Effector memory CD8-positive, alpha-beta T cell (primary cell): ENCODE measurements at regions not wholly inside any gene's neighbourhood (a gene's known extent, or its start where the extent isn't known, plus 50 kb on each side); places are given as distances from the start of the nearest gene placed in this dataset.
A peak's percentile ranks its signal among the peaks of the same experiment; 100 is the strongest.
"Not testable (repeated sequence)": the region's sequence is repeated elsewhere in the genome, so short reads cannot be mapped to it uniquely, and the experiment has no call there.

Source experiments
- ATAC-seq: fragments of 150-1000 bp; cut with Tn5 transposase; replicated peaks from 2 replicates; pipeline ENCODE4 v1.10.0; 2021; ENCODE audit warnings: mild to moderate bottlenecking, moderate library complexity
- DNase-seq, 3 experiments: peaks; one replicate each; pipeline ENCODE4 v3.0.0; 2021
- H3K27ac Mint-ChIP-seq, 2 donors: one replicate each; pipeline ENCODE4 v1.8.0; 2022; ENCODE audit warnings: mild to moderate bottlenecking in 2 of 2, mixed read lengths in 2 of 2, moderate library complexity in 2 of 2
- H3K27me3 Mint-ChIP-seq, 2 donors: one replicate each; pipeline ENCODE4 v1.8.0; 2022; ENCODE audit warnings: mixed read lengths in 2 of 2
- H3K36me3 Mint-ChIP-seq: one replicate; pipeline ENCODE4 v1.8.0; 2022; ENCODE audit warnings: mild to moderate bottlenecking, moderate library complexity, mixed read lengths; ENCODE audit not compliant: insufficient read depth
- H3K4me1 Mint-ChIP-seq, 2 donors: one replicate each; pipeline ENCODE4 v1.8.0; 2022; ENCODE audit warnings: low read depth in 2 of 2, mixed read lengths in 2 of 2
- H3K4me3 Mint-ChIP-seq, 2 donors: one replicate each; pipeline ENCODE4 v1.8.0; 2022; ENCODE audit warnings: mild to moderate bottlenecking in 2 of 2, mixed read lengths in 2 of 2, moderate library complexity in 2 of 2
- H3K9me3 Mint-ChIP-seq, 2 donors: one replicate each; pipeline ENCODE4 v1.8.0; 2022; ENCODE audit warnings: mixed read lengths in 2 of 2

- no peak for ATAC-seq
- H3K9me3 Mint-ChIP-seq, result no peaks in the 10 kb centered on the region
Measured at GRCh38 chr7:112540839-112541577, 60.2 kb downstream of the LSMEM1 start.

GRCh38 chr7:112546723-112547513 is 66.1 kb downstream of the LSMEM1 start:
- H3K9me3 Mint-ChIP-seq, result no peaks in the 10 kb centered on the region
- H3K27ac Mint-ChIP-seq, result no peak overlapping the region
- DNase-seq (no peak), ATAC-seq (no peak)
- H3K36me3 Mint-ChIP-seq, result no peaks in the 10 kb centered on the region
- H3K4me3 Mint-ChIP-seq, result no peak overlapping the region
- H3K27me3 Mint-ChIP-seq, result peaks cover 24 to 37% of the 10 kb centered on the region in 2 donors
- H3K4me1 Mint-ChIP-seq, result no peaks in the 10 kb centered on the region

More at GRCh38 chr7:112540839-112541577, 60.2 kb downstream of the LSMEM1 start:
- H3K27me3 Mint-ChIP-seq, result peaks cover 26 to 33% of the 10 kb centered on the region in 2 donors
- H3K4me1 Mint-ChIP-seq, result no peaks in the 10 kb centered on the region
- no peak overlapping the region for H3K4me3 Mint-ChIP-seq
- no peaks in the 10 kb centered on the region for H3K36me3 Mint-ChIP-seq
- no peak for DNase-seq
- H3K27ac Mint-ChIP-seq, result no peak overlapping the region

- Mint-ChIP-seq H3K4me1 (no peaks in the 10 kb centered on the region), H3K27me3 (peaks cover 24 to 37% of the 10 kb centered on the region in 2 donors), H3K27ac (no peak overlapping the region), H3K4me3 (no peak overlapping the region), H3K9me3 (no peaks in the 10 kb centered on the region), H3K36me3 (no peaks in the 10 kb centered on the region)
- DNase-seq (no peak), ATAC-seq (no peak)
Measured at GRCh38 chr7:112547916-112548315, 67.1 kb downstream of the LSMEM1 start.

DNA sequence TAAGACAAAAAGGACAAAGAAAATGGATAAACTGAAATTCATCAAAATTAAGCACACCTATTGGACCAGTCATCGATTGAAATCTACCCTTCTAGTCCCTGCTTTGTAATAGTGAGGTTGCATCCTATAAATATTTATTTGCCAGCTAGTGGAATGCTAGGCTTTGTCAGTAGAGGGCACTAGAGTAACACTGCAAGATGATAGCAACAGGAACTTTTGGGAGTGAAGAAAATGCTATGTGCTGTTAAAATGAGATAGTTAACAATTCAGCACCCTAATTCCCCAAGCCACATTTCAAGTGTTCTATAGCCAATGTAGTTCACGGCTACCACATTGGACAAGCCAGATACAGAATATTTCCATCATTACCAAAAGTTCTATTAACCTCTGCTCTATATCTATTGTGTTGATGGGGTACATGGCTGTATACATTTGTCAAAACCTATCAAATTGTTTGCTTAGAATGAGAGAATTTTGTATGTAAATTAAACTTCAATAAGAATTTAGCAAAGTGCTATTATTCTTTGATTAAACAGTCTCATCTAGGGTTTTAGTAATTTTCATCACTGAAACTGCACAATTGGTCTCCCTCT is 69.8 kb downstream of the LSMEM1 start:
- H3K4me1 Mint-ChIP-seq, result no peaks in the 10 kb centered on the region
- no peaks in the 10 kb centered on the region for H3K9me3 Mint-ChIP-seq
- H3K27ac Mint-ChIP-seq, result no peak overlapping the region
- H3K36me3 Mint-ChIP-seq, result no peaks in the 10 kb centered on the region
- no peak overlapping the region for H3K4me3 Mint-ChIP-seq
- peaks cover 12 to 24% of the 10 kb centered on the region in 2 donors for H3K27me3 Mint-ChIP-seq
- DNase-seq, result peak; percentile 14 to 40 (median 29)
- ATAC-seq, result peak; percentile 52

DNA sequence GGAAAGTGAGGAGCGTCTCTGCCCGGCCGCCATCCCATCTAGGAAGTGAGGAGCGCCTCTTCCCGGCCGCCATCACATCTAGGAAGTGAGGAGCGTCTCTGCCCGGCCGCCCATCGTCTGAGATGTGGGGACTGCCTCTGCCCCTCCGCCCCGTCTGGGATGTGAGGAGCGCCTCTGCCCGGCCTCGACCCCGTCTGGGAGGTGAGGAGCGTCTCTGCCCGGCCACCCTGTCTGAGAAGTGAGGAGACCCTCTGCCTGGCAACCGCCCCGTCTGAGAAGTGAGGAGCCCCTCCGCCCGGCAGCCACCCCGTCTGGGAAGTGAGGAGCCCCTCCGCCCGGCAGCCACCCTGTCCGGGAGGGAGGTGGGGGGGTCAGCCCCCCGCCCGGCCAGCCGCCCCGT is 70.7 kb downstream of the LSMEM1 start:
- not testable (repeated sequence) for ATAC-seq, H3K9me3 Mint-ChIP-seq, H3K4me1 Mint-ChIP-seq, H3K36me3 Mint-ChIP-seq, H3K4me3 Mint-ChIP-seq, DNase-seq, H3K27ac Mint-ChIP-seq
- H3K27me3 Mint-ChIP-seq, result peaks cover 6 to 14% of the 10 kb centered on the region in 2 donors

- no peaks in the 10 kb centered on the region for H3K9me3 Mint-ChIP-seq
- H3K4me3 Mint-ChIP-seq, result no peak overlapping the region
- DNase-seq, result no peak
- ATAC-seq, result no peak
- no peak overlapping the region for H3K27ac Mint-ChIP-seq
- H3K4me1 Mint-ChIP-seq, result peaks cover 5 to 6% of the 10 kb centered on the region in 2 donors
- H3K27me3 Mint-ChIP-seq, result peaks cover under 1 to 2% of the 10 kb centered on the region in 2 donors
- no peaks in the 10 kb centered on the region for H3K36me3 Mint-ChIP-seq
Measured at GRCh38 chr7:112554591-112554990, 73.8 kb downstream of the LSMEM1 start.

GRCh38 chr7:112556633-112557032 is 75.8 kb downstream of the LSMEM1 start:
- DNase-seq, result no peak
- Mint-ChIP-seq H3K36me3 (no peaks in the 10 kb centered on the region), H3K4me1 (peaks cover 5 to 6% of the 10 kb centered on the region in 2 donors), H3K9me3 (no peaks in the 10 kb centered on the region), H3K4me3 (no peak overlapping the region), H3K27me3 (peaks cover 7 to 20% of the 10 kb centered on the region in 2 donors), H3K27ac (peak overlapping the region in 1 of 2 donors; percentile 39)
- peak; percentile 35 for ATAC-seq

DNA sequence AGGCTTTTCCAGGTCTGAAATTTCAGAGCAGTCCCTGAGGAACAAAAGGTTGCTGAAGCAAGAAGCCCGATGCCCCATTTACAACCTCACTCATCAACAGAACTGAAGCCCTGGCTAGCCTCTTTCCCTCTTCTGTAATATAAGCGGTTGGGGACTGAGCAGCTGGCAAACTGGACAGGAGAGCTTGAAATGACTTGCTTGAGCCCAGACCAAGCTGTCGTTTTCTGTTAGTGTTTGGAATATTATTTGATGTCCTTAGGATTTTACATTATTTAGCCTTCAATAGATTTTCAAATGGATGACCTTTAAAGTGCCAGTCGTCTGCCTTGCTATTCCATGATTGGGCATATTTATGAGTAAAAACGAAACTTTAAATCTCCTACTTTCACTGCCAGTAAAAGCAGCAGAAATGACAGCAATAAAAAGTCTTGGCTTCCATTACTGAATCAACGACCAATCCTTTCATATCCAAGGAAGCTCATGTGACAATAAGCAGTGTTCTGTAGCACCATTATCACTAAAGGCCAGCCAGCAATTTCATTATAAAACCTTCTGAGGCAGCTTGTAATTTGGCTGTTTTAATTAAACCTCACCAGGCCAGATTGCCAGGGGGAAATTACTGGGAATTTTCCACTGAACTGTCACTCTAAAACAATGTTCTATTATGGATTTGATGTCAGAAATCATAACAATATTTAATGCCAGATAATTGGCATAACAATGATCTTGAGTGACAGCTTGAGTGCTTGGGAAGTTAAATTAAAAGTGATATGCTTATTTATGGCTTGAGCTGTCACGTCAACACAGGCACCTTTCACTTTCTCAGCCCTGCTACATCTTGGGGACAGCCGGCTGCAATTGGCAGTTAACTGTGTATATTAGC is 85.9 kb downstream of the LSMEM1 start:
- ATAC-seq (no peak), DNase-seq (no peak)
- Mint-ChIP-seq H3K9me3 (no peaks in the 10 kb centered on the region), H3K4me1 (no peaks in the 10 kb centered on the region), H3K36me3 (no peaks in the 10 kb centered on the region), H3K27me3 (peaks cover 7 to 15% of the 10 kb centered on the region in 2 donors), H3K27ac (no peak overlapping the region), H3K4me3 (no peak overlapping the region)

DNA sequence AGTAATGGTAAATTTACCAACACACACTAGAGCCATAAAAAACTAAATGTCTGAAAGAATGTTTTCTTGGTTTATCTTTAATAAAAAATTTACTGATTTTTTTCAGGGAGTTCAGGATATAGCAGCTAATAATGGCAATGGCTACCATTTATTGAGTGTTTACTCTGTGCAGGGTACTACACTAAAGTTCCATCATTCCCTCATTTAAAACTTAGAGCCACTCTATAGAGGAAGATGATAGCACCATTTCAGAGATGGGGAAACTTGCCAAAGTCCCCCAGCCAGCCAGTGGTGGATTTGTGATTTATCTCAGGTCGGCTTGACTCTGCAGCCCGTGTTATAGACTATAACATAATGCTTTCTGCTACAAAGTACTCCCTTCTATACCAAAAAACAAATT is 86.6 kb downstream of the LSMEM1 start:
- Mint-ChIP-seq H3K9me3 (no peaks in the 10 kb centered on the region), H3K27ac (no peak overlapping the region), H3K27me3 (peaks cover 7 to 21% of the 10 kb centered on the region in 2 donors), H3K4me3 (no peak overlapping the region), H3K4me1 (peaks cover 4 to 5% of the 10 kb centered on the region in 2 donors), H3K36me3 (no peaks in the 10 kb centered on the region)
- DNase-seq (no peak), ATAC-seq (no peak)

GRCh38 chr7:112571852-112572607 is 91.2 kb downstream of the LSMEM1 start:
- H3K27ac Mint-ChIP-seq, result no peak overlapping the region
- no peaks in the 10 kb centered on the region for H3K36me3 Mint-ChIP-seq
- H3K27me3 Mint-ChIP-seq, result peaks cover 0 to 17% of the 10 kb centered on the region in 2 donors
- DNase-seq, result no peak
- peaks cover 5 to 7% of the 10 kb centered on the region in 2 donors for H3K4me1 Mint-ChIP-seq
- ATAC-seq, result no peak
- no peak overlapping the region for H3K4me3 Mint-ChIP-seq
- no peaks in the 10 kb centered on the region for H3K9me3 Mint-ChIP-seq

DNA sequence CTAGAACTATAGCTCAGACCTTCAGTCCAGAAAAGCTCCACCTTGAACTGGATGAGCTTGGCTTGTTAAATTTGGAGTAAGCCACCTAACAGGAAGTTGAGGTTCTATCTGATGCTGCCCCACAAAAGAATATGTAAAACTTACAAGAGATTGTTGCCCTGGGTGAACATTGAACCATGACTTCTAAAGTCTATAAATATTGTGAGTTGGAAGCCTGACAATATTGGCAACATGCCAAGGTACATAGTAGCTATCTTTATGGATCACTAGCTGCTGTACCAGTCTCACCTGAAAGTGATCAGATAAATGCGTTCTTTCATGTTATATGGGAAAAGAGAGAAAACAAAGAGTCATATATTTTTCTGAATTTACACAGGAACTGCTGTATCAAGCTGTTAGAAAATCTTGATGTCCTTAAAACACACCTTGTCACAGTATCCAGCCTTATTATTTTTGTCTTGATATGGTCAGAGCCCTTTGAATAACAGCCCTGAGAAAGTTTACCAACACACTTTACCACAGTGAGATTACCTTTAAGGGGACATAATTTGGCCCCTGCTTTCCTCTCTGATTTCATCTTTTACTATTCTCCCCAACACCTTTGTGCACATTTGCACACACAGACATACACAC is 92.0 kb downstream of the LSMEM1 start:
- Mint-ChIP-seq H3K4me1 (peaks cover 5 to 7% of the 10 kb centered on the region in 2 donors), H3K36me3 (no peaks in the 10 kb centered on the region), H3K9me3 (peaks cover 0 to 2% of the 10 kb centered on the region in 2 donors), H3K4me3 (no peak overlapping the region), H3K27ac (no peak overlapping the region), H3K27me3 (peaks cover 0 to 17% of the 10 kb centered on the region in 2 donors)
- DNase-seq (no peak), ATAC-seq (no peak)
